LNCaP clone FGC (cell line): ENCODE measurements at regions not wholly inside any gene's neighbourhood (a gene's known extent, or its start where the extent isn't known, plus 50 kb on each side); places are given as distances from the start of the nearest gene placed in this dataset.

ENCODE experiments used
- DNase-seq: peaks from one replicate; pipeline ENCODE4 v3.0.0-alpha.2; 2011; ENCODE audit warnings: low read depth
- H3K4me3 ChIP-seq: 2 replicates; pipeline ENCODE4 v1.5.1; 2011; ENCODE audit warnings: mild to moderate bottlenecking, low read depth, low read length, control low read depth
- CTCF ChIP-seq: IDR thresholded peaks from 2 replicates; pipeline ENCODE4 v1.5.1; 2012; ENCODE audit warnings: mild to moderate bottlenecking; ENCODE audit not compliant: control insufficient read depth, insufficient read depth; ENCODE audit errors: extremely low read depth

GRCh38 chr11:29002816-29003215, 894.6 kb downstream of the METTL15 start:
- no peak overlapping the region for H3K4me3 ChIP-seq
- DNase-seq, result no peak
- TF ChIP-seq CTCF, result no peak

GRCh38 chr11:28999620-29000019, 891.4 kb downstream of the METTL15 start:
- no peak for TF ChIP-seq CTCF
- DNase-seq, result no peak
- H3K4me3 ChIP-seq, result no peak overlapping the region

GRCh38 chr11:28992996-28993395, 884.8 kb downstream of the METTL15 start:
- no peak for TF ChIP-seq CTCF
- H3K4me3 ChIP-seq, result no peak overlapping the region
- no peak for DNase-seq

- DNase-seq, result no peak
- H3K4me3 ChIP-seq, result no peak overlapping the region
- no peak for TF ChIP-seq CTCF
Measured at GRCh38 chr11:28984231-28984630, 876.0 kb downstream of the METTL15 start.

- peak; percentile 98 for DNase-seq
- no peak for TF ChIP-seq CTCF
- no peak overlapping the region for H3K4me3 ChIP-seq
Measured at GRCh38 chr11:28983780-28984179, 875.6 kb downstream of the METTL15 start.

- no peak for DNase-seq
- no peak overlapping the region for H3K4me3 ChIP-seq
- TF ChIP-seq CTCF, result no peak
Measured at GRCh38 chr11:28981381-28981780, 873.2 kb downstream of the METTL15 start.

GRCh38 chr11:28976801-28977145, 868.6 kb downstream of the METTL15 start:
- DNase-seq, result no peak
- no peak overlapping the region for H3K4me3 ChIP-seq
- no peak for TF ChIP-seq CTCF
